HG03457 (cell line): ENCODE measurements at regions not wholly inside any gene's neighbourhood (a gene's known extent, or its start where the extent isn't known, plus 50 kb on each side); places are given as distances from the start of the nearest gene placed in this dataset.
"Not testable (repeated sequence)": the region's sequence is repeated elsewhere in the genome, so short reads cannot be mapped to it uniquely, and the experiment has no call there.

ENCODE experiments used
- ATAC-seq: cut with Tn5 transposase; IDR thresholded peaks from one replicate; pipeline ENCODE4 v1.9.1; 2021; ENCODE audit warnings: moderate number of reproducible peaks; ENCODE audit not compliant: unreplicated experiment

GRCh38 chr6:85357651-85358050 lies 92.2 kb upstream of the NT5E start:
- no peak for ATAC-seq

GRCh38 chr6:85356743-85357142 lies 93.1 kb upstream of the NT5E start:
- not testable (repeated sequence) for ATAC-seq

- no peak for ATAC-seq
Measured at GRCh38 chr6:85355816-85356215, 94.1 kb upstream of the NT5E start.

GRCh38 chr6:85354761-85355618 lies 94.9 kb upstream of the NT5E start:
- ATAC-seq: peak; percentile 61

GRCh38 chr6:85353012-85353411 lies 96.9 kb upstream of the NT5E start:
- ATAC-seq: no peak

GRCh38 chr6:85348643-85349042 lies 101.2 kb upstream of the NT5E start:
- ATAC-seq: no peak

GRCh38 chr6:85347812-85348211 lies 102.1 kb upstream of the NT5E start:
- no peak for ATAC-seq

GRCh38 chr6:85346196-85346595 lies 103.7 kb upstream of the NT5E start:
- no peak for ATAC-seq

- ATAC-seq: no peak
Measured at GRCh38 chr6:85344996-85345395, 104.9 kb upstream of the NT5E start.

GRCh38 chr6:85343428-85343827 lies 106.5 kb upstream of the NT5E start:
- ATAC-seq: no peak

GRCh38 chr6:85329196-85329595 lies 120.7 kb upstream of the NT5E start:
- ATAC-seq: no peak

- ATAC-seq: not testable (repeated sequence)
Measured at GRCh38 chr6:85325811-85326210, 124.1 kb upstream of the NT5E start.

- peak; percentile 61 for ATAC-seq
Measured at GRCh38 chr6:85323435-85324040, 126.3 kb upstream of the NT5E start.

GRCh38 chr6:85322446-85323105 lies 127.3 kb upstream of the NT5E start:
- ATAC-seq: no peak

- ATAC-seq: no peak
Measured at GRCh38 chr6:85321906-85322305, 128.0 kb upstream of the NT5E start.

GRCh38 chr6:85314586-85314985 lies 135.3 kb upstream of the NT5E start:
- no peak for ATAC-seq

GRCh38 chr6:85300581-85300980 lies 149.3 kb upstream of the NT5E start:
- no peak for ATAC-seq

GRCh38 chr6:85298553-85298952 lies 151.3 kb upstream of the NT5E start:
- no peak for ATAC-seq

GRCh38 chr6:85291326-85291725 lies 158.6 kb upstream of the NT5E start:
- no peak for ATAC-seq

- ATAC-seq: no peak
Measured at GRCh38 chr6:85287654-85288053, 162.2 kb upstream of the NT5E start.

- ATAC-seq: no peak
Measured at GRCh38 chr6:85287158-85287557, 162.7 kb upstream of the NT5E start.

- not testable (repeated sequence) for ATAC-seq
Measured at GRCh38 chr6:85286507-85286906, 163.4 kb upstream of the NT5E start.
